NT2/D1 (cell line): ENCODE measurements at regions not wholly inside any gene's neighbourhood (a gene's known extent, or its start where the extent isn't known, plus 50 kb on each side); places are given as distances from the start of the nearest gene placed in this dataset.

Source experiments
- SUZ12 ChIP-seq: IDR thresholded peaks from 2 replicates; pipeline ENCODE4 v1.6.1; 2011; ENCODE audit not compliant: insufficient read length, insufficient read depth; ENCODE audit errors: extremely low read depth
- YY1 ChIP-seq: IDR thresholded peaks from 2 replicates; pipeline ENCODE4 v1.6.1; 2011; ENCODE audit not compliant: insufficient read length, insufficient read depth

GRCh38 chrX:116290359-116290758, 119.8 kb downstream of the AGTR2 start:
- TF ChIP-seq YY1, result no peak
- no peak for TF ChIP-seq SUZ12
